Panc1 (cell line): ENCODE measurements at regions not wholly inside any gene's neighbourhood (a gene's known extent, or its start where the extent isn't known, plus 50 kb on each side); places are given as distances from the start of the nearest gene placed in this dataset.

Experiments
- ATAC-seq: fragments of 200-7000 bp; cut with Tn5 transposase; 2 replicates; pipeline ENCODE4 v1.9.1; 2020; ENCODE audit warnings: mild to moderate bottlenecking, moderate library complexity
- BruUV-seq: library from RNA; stranded (reverse); fragments of 400-500 nt; replicated peaks from 2 replicates; lab custom pipeline; 2021; lab: Mats Ljungman, UMichigan
- CTCF ChIA-PET: fragments of 300-600 bp; sonication (Branson Sonifier 250); formaldehyde crosslinking; loops from one replicate; lab custom pipeline; 2022; ENCODE audit warnings: antibody characterized with exemption; lab: Charles Lee
- POLR2A ChIA-PET: fragments of 300-600 bp; sonication (Branson Sonifier 250); formaldehyde crosslinking; loops from one replicate; lab custom pipeline; 2022; ENCODE audit warnings: antibody characterized with exemption; lab: Charles Lee
- DNase-seq: peaks from one replicate; pipeline ENCODE4 v3.0.0-alpha.2; 2010; ENCODE audit warnings: low read depth, low spot score
- H3K27ac ChIP-seq: 2 replicates; pipeline ENCODE4 v1.5.1; 2011; ENCODE audit warnings: mild to moderate bottlenecking, low read length, inconsistent platforms
- H3K27me3 ChIP-seq: fragments of 200-500 bp; sonication (Bioruptor generic); 2 replicates; pipeline ENCODE4 v1.6.0; 2014; ENCODE audit warnings: low read length, inconsistent platforms; ENCODE audit not compliant: control insufficient read depth, insufficient read depth
- H3K36me3 ChIP-seq: fragments of 200-500 bp; sonication (Bioruptor generic); 2 replicates; pipeline ENCODE4 v1.5.1; 2014; ENCODE audit warnings: inconsistent platforms, mild to moderate bottlenecking, low read length, moderate library complexity; ENCODE audit not compliant: control insufficient read depth, insufficient read depth
- H3K4me1 ChIP-seq: 2 replicates; pipeline ENCODE4 v1.5.1; 2011; ENCODE audit warnings: inconsistent platforms, mild to moderate bottlenecking, low read length, moderate library complexity; ENCODE audit not compliant: control insufficient read depth, insufficient read depth
- H3K4me3 ChIP-seq, 2 experiments: 2 replicates each; pipeline ENCODE4 v1.5.1; 2011 to 2012; ENCODE audit warnings: low read depth in 2 of 2, low read length in 2 of 2, mild to moderate bottlenecking in 2 of 2, inconsistent platforms in 1 of 2, moderate library complexity in 1 of 2
- H3K9me3 ChIP-seq: fragments of 200-500 bp; sonication (Bioruptor generic); 2 replicates; pipeline ENCODE4 v1.5.1; 2014; ENCODE audit warnings: low read depth, mild to moderate bottlenecking, inconsistent platforms, low read length, moderate library complexity; ENCODE audit not compliant: control insufficient read depth, insufficient read depth
- POLR2AphosphoS5 ChIP-seq: IDR thresholded peaks from 2 replicates; pipeline ENCODE4 v1.6.1; 2012; ENCODE audit warnings: mild to moderate bottlenecking, low read depth, low read length, moderate library complexity
- SIN3A ChIP-seq: IDR thresholded peaks from 2 replicates; pipeline ENCODE4 v1.6.1; 2012; ENCODE audit warnings: low read depth, mild to moderate bottlenecking, low read length, moderate library complexity, borderline replicate concordance; ENCODE audit not compliant: insufficient read depth
- TCF7L2 ChIP-seq: IDR thresholded peaks from 2 replicates; pipeline ENCODE4 v1.6.1; 2011; ENCODE audit warnings: mild to moderate bottlenecking, low read depth, low read length, inconsistent platforms
- in situ Hi-C: cut with HindIII; loops from 2 replicates; pipeline ENCODE4 v1.10.0; 2016; ENCODE audit warnings: low sequenced_read_pairs, low pct_unique_long_range_greater_than_20kb
- intact Hi-C: fragments of 100-400 bp; cut with micrococcal nuclease; formaldehyde crosslinking; loops from one replicate; pipeline ENCODE4 v1.10.0; 2022; ENCODE audit not compliant: unreplicated experiment
- TF ChIP-seq, protein P1 (sequence below): fragments of 450-650 bp; IDR thresholded peaks from 2 replicates; pipeline ENCODE4 v1.5.1; 2017; ENCODE audit warnings: mild to moderate bottlenecking
- TF ChIP-seq, protein P2 (sequence below), 2 experiments: IDR thresholded peaks; 2 replicates each; pipeline ENCODE4 v1.6.1; 2011 to 2012; ENCODE audit warnings: low read depth in 2 of 2, control low read depth in 1 of 2, low read length in 1 of 2, mild to moderate bottlenecking in 1 of 2, moderate library complexity in 1 of 2; ENCODE audit not compliant: insufficient read depth in 1 of 2

DNA sequence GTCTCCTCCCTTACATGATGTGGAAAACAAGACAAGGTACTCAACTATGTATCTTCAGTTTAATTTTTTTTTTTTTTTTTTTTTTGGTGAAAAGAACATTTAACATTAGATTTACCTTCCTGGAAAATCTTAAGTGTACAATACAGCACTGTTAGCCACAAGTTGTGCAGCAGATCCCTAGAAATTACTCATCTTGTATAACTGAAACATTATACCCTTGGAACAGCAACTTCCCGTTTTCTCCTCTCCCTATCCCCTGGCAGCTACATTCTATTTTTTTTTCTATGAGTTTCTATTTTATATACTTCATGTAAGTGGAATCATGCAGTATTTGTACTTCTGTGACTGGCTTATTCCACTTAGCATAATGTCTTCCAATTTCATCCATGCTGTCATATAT lies 421.9 kb upstream of the FTMT start:
- TF ChIP-seq, protein P1, sequence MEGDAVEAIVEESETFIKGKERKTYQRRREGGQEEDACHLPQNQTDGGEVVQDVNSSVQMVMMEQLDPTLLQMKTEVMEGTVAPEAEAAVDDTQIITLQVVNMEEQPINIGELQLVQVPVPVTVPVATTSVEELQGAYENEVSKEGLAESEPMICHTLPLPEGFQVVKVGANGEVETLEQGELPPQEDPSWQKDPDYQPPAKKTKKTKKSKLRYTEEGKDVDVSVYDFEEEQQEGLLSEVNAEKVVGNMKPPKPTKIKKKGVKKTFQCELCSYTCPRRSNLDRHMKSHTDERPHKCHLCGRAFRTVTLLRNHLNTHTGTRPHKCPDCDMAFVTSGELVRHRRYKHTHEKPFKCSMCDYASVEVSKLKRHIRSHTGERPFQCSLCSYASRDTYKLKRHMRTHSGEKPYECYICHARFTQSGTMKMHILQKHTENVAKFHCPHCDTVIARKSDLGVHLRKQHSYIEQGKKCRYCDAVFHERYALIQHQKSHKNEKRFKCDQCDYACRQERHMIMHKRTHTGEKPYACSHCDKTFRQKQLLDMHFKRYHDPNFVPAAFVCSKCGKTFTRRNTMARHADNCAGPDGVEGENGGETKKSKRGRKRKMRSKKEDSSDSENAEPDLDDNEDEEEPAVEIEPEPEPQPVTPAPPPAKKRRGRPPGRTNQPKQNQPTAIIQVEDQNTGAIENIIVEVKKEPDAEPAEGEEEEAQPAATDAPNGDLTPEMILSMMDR: no peak
- TF ChIP-seq, protein P2, sequence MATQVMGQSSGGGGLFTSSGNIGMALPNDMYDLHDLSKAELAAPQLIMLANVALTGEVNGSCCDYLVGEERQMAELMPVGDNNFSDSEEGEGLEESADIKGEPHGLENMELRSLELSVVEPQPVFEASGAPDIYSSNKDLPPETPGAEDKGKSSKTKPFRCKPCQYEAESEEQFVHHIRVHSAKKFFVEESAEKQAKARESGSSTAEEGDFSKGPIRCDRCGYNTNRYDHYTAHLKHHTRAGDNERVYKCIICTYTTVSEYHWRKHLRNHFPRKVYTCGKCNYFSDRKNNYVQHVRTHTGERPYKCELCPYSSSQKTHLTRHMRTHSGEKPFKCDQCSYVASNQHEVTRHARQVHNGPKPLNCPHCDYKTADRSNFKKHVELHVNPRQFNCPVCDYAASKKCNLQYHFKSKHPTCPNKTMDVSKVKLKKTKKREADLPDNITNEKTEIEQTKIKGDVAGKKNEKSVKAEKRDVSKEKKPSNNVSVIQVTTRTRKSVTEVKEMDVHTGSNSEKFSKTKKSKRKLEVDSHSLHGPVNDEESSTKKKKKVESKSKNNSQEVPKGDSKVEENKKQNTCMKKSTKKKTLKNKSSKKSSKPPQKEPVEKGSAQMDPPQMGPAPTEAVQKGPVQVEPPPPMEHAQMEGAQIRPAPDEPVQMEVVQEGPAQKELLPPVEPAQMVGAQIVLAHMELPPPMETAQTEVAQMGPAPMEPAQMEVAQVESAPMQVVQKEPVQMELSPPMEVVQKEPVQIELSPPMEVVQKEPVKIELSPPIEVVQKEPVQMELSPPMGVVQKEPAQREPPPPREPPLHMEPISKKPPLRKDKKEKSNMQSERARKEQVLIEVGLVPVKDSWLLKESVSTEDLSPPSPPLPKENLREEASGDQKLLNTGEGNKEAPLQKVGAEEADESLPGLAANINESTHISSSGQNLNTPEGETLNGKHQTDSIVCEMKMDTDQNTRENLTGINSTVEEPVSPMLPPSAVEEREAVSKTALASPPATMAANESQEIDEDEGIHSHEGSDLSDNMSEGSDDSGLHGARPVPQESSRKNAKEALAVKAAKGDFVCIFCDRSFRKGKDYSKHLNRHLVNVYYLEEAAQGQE (IDR thresholded peaks at IDR 0.05; ENCODE audit: insufficient read depth in 1 of 2, low read depth in 2 of 2, low read length in 1 of 2): no peak
- TF ChIP-seq POLR2AphosphoS5: no peak
- no peak for TF ChIP-seq TCF7L2
- TF ChIP-seq SIN3A: no peak
- BruUV-seq: no TSS peak
- DNase-seq: no peak
- in situ Hi-C loops (no loop called here), intact Hi-C loops (no loop called here)
- no peaks in the 10 kb centered on the region for H3K4me1 ChIP-seq
- H3K36me3 ChIP-seq: no peaks in the 10 kb centered on the region
- no peak for ATAC-seq
- no peak overlapping the region for H3K4me3 ChIP-seq
- no peak overlapping the region for H3K27ac ChIP-seq
- ChIA-PET POLR2A (no interaction called here), CTCF (no interaction called here)
- no peaks in the 10 kb centered on the region for H3K27me3 ChIP-seq
- H3K9me3 ChIP-seq: no peaks in the 10 kb centered on the region

DNA sequence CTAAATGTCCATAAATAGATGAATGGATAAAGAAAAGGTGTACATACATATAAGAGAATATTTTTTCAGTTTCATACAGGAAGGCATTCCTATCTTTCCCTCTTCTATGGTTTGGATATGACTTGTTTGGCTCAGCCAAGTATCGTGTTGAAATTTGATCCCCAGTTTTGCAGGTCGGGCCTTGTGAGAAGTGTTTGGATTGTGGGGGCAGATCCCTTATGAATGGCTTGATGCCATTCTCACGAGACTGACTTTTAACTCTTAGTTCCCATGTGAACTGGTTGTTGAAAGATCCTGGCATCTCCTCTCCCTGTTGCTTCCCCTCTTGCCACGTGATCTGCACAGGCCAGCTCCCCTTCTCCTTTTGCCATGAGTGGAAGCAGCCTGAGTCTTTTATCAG lies 421.1 kb upstream of the FTMT start:
- intact Hi-C loops: no loop called here
- Histone ChIP-seq H3K36me3 (no peaks in the 10 kb centered on the region), H3K9me3 (no peaks in the 10 kb centered on the region), H3K27ac (no peak overlapping the region), H3K4me1 (no peaks in the 10 kb centered on the region), H3K4me3 (no peak overlapping the region), H3K27me3 (no peaks in the 10 kb centered on the region)
- TF ChIP-seq, protein P2 (IDR thresholded peaks at IDR 0.05; ENCODE audit: insufficient read depth in 1 of 2, low read depth in 2 of 2, low read length in 1 of 2): no peak
- TF ChIP-seq, protein P1: no peak
- TF ChIP-seq TCF7L2 (no peak), POLR2AphosphoS5 (no peak), SIN3A (no peak)
- ATAC-seq (no peak), DNase-seq (no peak)
- CTCF ChIA-PET: no interaction called here
- no TSS peak for BruUV-seq
- in situ Hi-C loops: no loop called here
- POLR2A ChIA-PET: no interaction called here
